ENCODE measurements at regions not wholly inside any gene's neighbourhood (a gene's known extent, or its start where the extent isn't known, plus 50 kb on each side); places are given as distances from the start of the nearest gene placed in this dataset.

DNA sequence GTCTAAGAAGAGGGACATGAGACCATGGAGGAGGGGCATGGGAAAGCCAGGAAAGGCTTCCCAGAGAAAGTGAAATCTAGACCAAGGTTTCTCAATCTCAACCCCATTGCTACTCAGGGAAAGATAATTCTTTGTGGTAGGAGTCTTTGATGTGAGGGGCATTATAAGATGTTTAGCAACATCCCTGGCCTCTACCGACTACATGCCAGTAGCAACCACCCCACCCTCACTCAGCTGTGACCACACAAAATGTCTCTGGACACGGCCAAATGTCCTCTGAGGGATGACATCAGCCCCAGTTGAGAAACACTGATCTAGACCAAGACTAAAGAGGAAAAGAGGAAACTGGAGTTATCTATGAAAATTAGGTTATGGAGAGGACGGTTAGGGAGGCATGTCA, 298.5 kb upstream of the KIF2A start:
- Histone ChIP-seq H3K27ac (no peak overlapping the region), H3K4me1 (no peaks in the 10 kb centered on the region)

DNA sequence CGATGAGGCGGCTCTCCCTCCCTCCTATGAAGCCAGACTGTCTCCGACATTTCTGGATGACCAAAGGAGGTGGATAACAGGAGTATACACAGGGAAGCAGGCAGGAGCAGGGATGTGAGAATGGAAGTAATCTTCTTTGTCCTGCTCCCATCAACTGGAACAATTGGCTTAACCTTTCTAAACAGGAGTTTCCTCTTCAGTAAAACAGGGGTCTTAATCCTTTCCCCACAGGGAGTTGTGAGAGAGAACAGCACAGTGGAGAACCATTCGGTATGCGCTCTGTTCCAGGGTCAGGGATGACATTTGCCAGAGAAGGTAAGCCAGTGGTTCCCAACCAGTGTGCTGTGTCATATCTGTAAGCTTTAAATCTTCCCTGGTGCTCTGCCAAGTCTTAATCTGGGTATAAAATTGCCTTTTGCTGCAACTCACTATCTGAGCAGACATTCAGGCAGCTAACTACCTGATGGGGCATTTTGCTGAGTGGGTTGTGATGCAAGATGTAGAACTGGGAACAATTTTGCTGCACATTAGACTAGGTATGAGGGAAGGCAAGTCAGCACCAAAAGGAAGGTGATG, 294.8 kb upstream of the KIF2A start:
- no peak for DNase-seq
- Histone ChIP-seq H3K9me3 (no peaks in the 10 kb centered on the region), H3K27me3 (no peaks in the 10 kb centered on the region), H3K4me1 (no peaks in the 10 kb centered on the region), H3K36me3 (no peaks in the 10 kb centered on the region), H3K4me3 (no peak overlapping the region), H3K27ac (no peak overlapping the region)
- no peak for TF ChIP-seq POLR2A (IDR thresholded peaks at IDR 0.05)
- TF ChIP-seq, protein P1, sequence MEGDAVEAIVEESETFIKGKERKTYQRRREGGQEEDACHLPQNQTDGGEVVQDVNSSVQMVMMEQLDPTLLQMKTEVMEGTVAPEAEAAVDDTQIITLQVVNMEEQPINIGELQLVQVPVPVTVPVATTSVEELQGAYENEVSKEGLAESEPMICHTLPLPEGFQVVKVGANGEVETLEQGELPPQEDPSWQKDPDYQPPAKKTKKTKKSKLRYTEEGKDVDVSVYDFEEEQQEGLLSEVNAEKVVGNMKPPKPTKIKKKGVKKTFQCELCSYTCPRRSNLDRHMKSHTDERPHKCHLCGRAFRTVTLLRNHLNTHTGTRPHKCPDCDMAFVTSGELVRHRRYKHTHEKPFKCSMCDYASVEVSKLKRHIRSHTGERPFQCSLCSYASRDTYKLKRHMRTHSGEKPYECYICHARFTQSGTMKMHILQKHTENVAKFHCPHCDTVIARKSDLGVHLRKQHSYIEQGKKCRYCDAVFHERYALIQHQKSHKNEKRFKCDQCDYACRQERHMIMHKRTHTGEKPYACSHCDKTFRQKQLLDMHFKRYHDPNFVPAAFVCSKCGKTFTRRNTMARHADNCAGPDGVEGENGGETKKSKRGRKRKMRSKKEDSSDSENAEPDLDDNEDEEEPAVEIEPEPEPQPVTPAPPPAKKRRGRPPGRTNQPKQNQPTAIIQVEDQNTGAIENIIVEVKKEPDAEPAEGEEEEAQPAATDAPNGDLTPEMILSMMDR (IDR thresholded peaks at IDR 0.05), result no peak

More for the DNA sequence above, 298.5 kb upstream of the KIF2A start:
- Histone ChIP-seq H3K27me3 (no peaks in the 10 kb centered on the region), H3K36me3 (no peaks in the 10 kb centered on the region), H3K9me3 (no peaks in the 10 kb centered on the region), H3K4me3 (no peak overlapping the region)
- DNase-seq, result no peak
- TF ChIP-seq, protein P1 (IDR thresholded peaks at IDR 0.05), result no peak
- TF ChIP-seq POLR2A (IDR thresholded peaks at IDR 0.05), result no peak

DNA sequence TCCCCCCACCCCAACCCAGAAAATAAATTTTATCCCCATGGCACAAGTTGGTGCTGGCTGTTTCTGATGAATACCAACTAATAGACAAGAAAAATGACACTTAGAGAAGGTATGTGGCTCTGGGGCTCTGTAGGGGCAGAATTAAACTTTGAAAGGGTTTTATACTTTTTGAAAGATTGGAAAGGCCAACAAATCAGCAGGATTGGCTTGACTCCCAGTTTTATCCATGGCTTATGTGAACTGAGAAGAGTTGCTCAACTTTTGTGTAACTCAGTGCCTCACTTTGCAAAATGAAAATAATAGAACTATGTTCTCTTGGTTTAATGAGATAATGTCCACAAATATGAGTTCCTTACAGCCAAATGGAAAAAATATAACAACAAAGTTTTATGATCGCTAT, 288.9 kb upstream of the KIF2A start:
- Histone ChIP-seq H3K27ac (no peak overlapping the region), H3K27me3 (no peaks in the 10 kb centered on the region), H3K36me3 (no peaks in the 10 kb centered on the region), H3K9me3 (no peaks in the 10 kb centered on the region), H3K4me3 (no peak overlapping the region), H3K4me1 (no peaks in the 10 kb centered on the region)
- no peak for DNase-seq
- TF ChIP-seq POLR2A (IDR thresholded peaks at IDR 0.05), result no peak
- TF ChIP-seq, protein P1 (IDR thresholded peaks at IDR 0.05), result no peak

DNA sequence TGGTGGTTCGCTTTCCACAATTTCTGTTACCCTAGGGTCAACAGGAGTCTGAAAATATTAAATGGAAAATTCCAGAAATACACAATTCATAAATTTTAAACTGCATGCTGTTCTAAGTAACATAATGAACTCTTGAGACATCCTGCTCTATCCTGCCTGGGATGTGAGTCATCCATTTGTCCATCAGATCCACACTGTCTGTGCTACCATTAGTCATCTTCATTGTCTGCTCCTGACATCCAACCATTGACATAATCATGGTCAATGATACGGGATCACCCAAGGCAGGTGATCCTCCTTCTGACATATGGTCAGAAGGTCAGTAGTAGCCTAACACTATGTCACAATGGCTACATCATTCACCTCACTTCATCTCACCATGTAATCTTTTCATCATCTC, 276.7 kb upstream of the KIF2A start:
- no peak for TF ChIP-seq POLR2A (IDR thresholded peaks at IDR 0.05)
- TF ChIP-seq, protein P1 (IDR thresholded peaks at IDR 0.05), result no peak
- DNase-seq, result no peak
- H3K4me3 ChIP-seq, result no peak overlapping the region

DNA sequence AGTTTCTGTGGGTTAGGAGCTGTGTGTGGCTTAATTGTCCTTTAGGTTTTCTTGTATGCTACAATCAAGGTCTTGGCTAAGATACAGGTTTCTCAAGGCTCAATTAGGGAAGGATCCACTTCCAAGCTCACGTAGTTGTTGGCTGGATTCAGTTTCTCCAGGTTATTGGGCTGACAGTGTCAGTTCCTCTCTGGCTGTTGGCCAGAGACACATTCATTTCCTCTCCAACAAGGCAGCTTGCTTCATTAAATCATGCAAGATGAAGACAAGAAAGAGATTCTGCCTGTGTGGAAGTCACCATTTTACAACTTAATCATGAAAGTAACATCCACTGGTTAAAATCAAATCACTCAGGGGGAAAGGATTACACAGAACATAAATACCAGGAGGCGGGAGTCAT, 275.7 kb upstream of the KIF2A start:
- Histone ChIP-seq H3K36me3 (no peaks in the 10 kb centered on the region), H3K9me3 (no peaks in the 10 kb centered on the region), H3K4me1 (no peaks in the 10 kb centered on the region), H3K4me3 (no peak overlapping the region), H3K27me3 (no peaks in the 10 kb centered on the region), H3K27ac (no peak overlapping the region)
- TF ChIP-seq POLR2A (IDR thresholded peaks at IDR 0.05), result no peak
- TF ChIP-seq, protein P1 (IDR thresholded peaks at IDR 0.05), result no peak
- DNase-seq, result no peak

More for the DNA sequence above, 276.7 kb upstream of the KIF2A start:
- Histone ChIP-seq H3K27me3 (no peaks in the 10 kb centered on the region), H3K4me1 (no peaks in the 10 kb centered on the region), H3K9me3 (no peaks in the 10 kb centered on the region), H3K27ac (no peak overlapping the region), H3K36me3 (no peaks in the 10 kb centered on the region)

DNA sequence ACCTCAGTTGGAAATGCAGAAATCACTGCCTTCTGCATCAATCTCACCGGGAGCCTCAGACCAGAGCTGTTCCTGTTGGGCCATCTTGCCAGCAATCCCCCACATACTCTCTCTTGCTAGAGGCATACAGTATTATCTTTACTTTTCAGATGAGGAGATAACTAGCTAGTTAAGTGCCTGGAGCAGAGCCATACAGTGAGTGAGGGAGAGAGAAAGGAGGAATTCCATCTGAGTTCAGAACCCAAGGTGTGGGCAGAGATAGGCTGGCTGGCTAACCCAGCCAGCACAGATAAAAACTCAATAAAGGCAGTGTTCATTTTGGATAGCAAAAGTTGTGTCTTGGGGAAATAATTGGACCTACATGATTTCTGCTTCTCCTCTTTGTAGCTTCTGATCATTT, 268.0 kb upstream of the KIF2A start:
- Histone ChIP-seq H3K27ac (no peak overlapping the region), H3K36me3 (no peaks in the 10 kb centered on the region), H3K4me3 (no peak overlapping the region), H3K9me3 (no peaks in the 10 kb centered on the region), H3K27me3 (no peaks in the 10 kb centered on the region), H3K4me1 (no peaks in the 10 kb centered on the region)
- no peak for TF ChIP-seq POLR2A (IDR thresholded peaks at IDR 0.05)
- TF ChIP-seq, protein P1 (IDR thresholded peaks at IDR 0.05), result no peak
- DNase-seq, result no peak
